HG03196 (cell line): ENCODE measurements at regions not wholly inside any gene's neighbourhood (a gene's known extent, or its start where the extent isn't known, plus 50 kb on each side); places are given as distances from the start of the nearest gene placed in this dataset.
"Not testable (repeated sequence)": the region's sequence is repeated elsewhere in the genome, so short reads cannot be mapped to it uniquely, and the experiment has no call there.

Experiments
- ATAC-seq: cut with Tn5 transposase; IDR thresholded peaks from one replicate; pipeline ENCODE4 v1.9.1; 2021; ENCODE audit not compliant: unreplicated experiment

DNA sequence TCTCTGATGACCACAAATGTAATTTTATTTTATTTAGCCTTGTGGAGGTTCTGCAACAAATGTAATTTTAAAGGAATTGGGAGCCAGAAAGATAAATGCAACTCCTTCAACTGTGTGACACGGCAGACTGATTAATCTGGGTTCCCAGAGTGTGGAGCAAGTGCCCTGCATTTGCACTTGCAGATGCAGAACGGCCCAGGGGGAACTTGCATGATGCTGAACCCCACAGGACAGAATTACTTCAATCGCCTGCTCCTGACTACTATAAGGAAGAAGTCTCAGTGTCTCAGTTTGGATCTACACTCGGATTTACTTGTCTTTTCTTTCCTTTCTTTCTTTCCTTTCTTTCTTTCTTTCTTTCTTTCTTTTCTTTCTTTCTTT lies 107.2 kb upstream of the ACBD5 start:
- ATAC-seq, result not testable (repeated sequence)

DNA sequence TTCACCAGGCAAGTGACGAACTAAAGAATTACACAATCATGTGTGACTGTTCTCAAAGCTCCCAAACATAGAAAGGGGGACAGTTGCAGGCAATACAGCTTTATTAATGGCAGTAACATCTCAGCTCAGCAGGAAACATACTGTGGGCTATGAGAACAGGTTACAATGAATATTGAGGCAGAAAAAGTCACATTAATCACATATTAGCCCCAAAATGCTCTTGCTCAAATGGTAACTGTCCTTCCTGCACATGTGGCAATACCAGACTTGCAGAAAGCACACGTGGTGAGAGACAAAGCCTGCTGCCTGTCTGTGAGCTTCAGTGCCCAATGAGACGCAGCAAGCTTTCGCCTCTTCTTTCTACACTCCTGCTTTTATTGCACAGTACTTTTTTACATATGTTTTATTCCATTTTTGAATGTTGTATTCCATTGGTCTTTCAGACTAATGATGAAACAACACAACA lies 104.9 kb upstream of the ACBD5 start:
- peak; percentile 38 for ATAC-seq

DNA sequence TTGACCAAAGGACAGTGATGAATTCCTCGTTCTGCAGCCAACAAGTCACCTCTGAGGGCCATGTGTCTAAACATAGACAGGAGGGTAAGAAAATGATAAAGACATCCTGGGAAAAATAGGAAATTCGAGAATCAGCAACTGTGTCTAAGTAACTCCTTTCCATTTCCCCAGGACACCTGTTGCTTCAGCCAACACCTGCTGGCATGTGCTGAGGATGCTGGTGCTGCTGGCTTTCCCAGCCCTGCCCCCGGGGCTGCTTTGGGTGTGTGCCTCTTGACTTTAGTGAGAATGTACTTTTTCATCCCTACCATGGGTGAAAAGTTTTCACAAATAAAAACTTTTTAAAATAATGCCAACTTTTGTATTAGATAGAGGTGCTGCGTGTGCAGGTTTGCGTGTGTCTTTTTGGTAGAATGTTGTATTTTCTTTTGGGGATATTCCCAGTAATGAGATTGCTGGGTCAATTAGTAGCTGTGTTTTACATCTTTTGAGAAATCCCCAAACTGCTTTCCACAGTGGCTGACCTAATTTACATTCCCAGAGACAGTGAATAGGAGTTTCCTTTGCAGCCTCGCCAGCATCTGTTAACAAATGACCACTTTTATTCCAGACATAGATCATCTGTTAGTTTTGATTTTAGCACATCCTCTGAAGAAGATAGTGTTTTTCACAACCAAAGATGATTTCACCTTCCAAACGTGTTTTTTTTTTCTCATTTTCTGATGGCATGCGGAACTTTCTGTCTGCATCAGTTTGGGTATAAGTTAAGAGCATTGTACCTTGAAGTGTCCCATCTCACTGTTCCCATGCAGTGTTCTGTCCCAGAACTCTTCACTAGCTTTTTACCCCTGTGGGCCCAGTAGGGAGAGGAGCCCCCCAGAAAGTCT lies 104.2 kb upstream of the ACBD5 start:
- ATAC-seq, result peak; percentile 64

DNA sequence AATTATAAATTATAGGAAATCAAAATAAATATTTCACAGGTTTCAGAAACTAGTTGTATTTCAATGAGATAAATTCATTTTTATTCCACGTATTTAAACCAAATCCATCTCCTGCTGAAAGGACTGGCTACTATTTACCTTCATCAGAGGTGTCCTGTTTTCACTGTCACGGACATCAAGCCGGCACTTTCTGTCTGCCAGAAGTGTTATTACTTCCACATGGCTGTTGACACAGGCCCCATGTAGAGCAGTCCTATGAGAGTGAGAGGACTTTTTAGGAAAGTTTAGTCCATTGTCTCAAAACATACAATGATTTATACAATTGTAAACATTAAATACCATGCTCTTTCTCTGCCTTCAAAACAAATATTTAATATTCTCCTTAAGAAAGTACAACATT lies 100.4 kb upstream of the ACBD5 start:
- no peak for ATAC-seq

DNA sequence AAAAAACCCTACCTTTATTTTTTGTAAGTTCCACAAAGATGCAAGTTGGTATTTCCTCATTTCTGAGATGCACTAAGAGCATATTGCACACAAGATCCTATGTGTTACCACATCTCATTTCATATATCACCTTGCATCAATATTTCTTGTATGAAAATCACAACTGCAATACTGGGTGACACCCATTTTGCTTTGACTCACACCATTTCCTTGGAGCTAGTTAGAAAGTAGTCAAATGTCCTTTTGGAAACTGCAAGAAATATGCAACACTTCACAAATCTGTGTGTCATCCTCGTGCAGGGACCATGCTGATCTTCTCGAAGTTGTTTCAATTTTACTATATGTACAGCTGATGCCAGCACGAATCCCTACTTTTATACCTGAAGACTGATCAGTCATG lies 94.6 kb upstream of the ACBD5 start:
- not testable (repeated sequence) for ATAC-seq

DNA sequence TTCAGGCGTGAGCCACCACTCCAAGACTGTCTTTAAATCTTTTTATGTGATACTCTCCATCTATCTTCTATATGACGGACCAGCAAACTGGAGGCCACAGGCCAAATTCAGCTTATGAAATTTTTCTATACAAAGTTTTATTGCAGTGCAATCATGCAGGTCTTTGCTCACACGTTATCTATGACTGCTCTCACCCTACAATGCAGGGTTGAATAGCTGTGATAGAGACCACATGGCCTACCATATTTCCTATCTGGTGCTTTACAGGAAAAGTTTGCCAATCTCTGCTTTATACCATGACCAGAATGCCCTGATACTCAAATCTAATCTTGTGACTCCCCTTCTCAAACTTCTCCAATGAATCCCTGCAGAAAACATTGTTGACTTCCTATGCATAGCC lies 89.5 kb upstream of the ACBD5 start:
- ATAC-seq, result no peak

DNA sequence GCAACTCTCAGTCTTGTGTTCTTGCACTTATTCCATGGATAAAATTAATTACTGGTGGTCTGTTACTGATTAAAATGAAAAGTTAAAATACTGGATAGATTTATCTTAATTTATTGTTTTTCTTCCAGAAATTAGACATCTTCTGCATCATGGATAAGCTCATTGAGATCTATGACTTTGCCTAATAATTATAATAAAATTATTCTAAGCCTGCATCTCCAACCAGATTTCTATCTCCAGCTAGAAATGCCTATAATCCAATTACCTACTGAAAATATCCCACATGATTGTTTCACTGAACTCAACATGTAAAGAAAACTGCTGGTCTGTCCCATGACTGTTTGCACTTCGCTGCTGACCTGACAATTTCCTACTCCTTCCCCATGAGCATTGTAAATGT lies 88.3 kb upstream of the ACBD5 start:
- no peak for ATAC-seq

DNA sequence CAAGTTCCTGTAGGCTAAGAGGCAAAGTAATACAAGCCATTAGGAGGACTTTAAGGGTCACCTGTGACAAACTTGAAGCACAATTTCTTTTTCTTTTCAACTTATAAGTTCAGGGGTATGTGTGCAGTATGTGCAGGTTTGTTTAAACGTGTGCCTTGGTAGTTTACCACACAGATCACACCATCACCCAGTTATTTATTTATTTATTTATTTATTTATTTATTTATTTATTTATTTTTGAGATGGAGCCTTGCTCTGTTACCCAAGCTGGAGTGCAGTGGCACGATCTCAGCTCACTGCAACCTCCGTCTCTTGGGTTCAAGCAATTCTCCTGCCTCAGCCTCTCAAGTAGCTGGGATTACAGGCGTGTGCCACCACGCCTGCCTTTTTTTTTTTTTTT lies 86.2 kb upstream of the ACBD5 start:
- ATAC-seq, result not testable (repeated sequence)

DNA sequence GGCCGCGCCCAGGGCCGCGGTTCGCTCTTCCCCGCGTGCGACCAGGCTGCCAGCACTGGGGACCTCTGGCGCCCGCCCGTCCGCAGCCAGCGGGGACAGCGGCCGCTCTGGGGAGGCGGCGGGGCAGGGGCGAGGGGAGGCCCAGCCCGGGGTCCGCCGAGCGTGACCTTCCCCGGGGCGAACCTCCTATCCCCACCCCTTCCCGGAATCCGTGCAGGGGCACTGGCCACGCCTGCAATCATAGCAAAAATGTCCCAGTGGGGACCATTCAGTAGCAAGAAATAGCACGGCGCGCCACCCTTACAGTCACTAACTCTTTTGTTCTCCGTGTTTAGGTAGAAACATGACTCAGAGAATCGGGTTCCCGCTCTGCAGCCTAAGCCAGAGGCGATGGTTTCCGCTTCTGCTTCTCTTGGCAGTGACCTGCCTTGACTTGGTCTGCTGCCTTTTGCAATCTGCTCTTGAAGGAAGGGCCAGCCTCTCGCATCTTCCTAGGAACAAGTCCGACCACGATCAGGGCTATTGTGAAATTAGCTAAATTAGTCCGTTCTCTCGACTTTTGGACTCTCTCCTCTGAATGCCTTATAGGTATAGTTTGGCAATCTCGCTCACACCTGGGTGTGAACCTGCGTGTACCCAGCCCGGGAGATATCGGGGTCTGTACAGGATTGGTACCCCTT lies 79.3 kb upstream of the ACBD5 start:
- no peak for ATAC-seq

DNA sequence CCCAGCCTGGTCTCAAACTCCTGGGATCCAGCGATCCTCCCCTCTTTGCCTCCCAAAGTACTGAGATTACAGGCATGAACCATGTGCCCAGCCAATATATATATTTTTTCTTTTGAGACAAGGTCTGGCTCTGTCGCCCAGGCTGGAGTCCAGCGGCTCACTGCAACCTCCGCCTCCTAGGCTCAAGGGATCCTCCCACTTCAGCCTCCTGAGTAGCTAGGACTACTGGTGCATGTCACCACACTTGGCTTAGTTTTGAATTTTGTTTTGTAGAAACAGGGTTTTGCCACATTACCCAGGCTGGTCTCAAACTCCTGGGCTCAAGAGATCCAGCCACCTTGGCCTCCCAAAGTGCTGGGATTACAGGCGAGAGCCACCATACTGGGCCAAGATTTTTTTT lies 78.5 kb upstream of the ACBD5 start:
- not testable (repeated sequence) for ATAC-seq

DNA sequence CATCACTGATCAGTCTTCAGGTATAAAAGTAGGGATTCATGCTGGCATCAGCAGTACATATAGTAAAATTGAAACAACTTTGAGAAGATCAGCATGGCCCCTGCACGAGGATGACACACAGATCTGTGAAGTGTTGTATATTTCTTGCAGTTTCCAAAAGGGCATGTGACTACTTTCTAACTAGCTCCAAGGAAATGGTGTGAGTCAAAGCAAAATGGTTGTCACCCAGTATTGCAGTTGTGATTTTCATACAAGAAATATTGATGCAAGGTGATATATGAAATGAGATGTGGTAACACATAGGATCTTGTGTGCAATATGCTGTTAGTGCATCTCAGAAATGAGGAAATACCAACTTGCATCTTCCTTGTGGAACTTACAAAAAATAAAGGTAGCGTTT lies 74.5 kb upstream of the ACBD5 start:
- ATAC-seq, result not testable (repeated sequence)

DNA sequence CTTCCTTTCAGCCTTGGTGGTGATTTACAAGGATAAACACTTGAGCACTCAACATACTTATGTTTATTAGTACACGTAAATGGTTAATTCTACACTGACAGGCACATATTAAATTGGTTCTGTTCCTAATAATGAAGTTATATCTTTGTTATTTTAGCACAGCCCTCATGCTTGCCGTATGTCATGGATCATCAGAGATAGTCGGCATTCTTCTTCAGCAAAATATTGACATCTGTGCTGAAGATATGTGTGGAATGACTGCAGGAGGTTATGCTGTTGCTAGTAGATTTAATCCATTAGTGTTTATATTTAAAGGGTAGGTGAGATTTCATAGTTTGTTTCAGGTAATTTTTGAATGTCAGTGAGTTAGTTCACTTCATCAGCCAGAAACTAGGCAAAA lies 73.0 kb upstream of the ACBD5 start:
- ATAC-seq, result not testable (repeated sequence)

DNA sequence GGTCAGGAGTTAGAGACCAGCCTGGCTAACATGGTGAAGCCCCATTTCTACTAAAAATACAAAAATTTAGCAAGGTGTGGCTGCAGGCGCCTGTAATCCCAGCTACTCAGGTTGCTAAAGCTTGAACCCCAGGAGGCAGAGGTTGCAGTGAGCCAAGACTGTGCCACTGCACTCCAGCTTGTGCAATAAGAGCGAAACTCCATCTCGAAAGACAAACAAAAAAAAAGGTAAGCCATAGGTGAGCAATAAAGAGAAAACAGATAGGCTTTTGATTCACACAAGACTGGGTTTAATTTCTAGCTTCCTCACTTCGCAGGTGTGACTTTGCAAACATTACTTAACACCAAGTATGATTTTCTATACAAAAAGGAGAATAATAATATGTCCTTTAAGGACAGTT lies 72.3 kb upstream of the ACBD5 start:
- no peak for ATAC-seq

DNA sequence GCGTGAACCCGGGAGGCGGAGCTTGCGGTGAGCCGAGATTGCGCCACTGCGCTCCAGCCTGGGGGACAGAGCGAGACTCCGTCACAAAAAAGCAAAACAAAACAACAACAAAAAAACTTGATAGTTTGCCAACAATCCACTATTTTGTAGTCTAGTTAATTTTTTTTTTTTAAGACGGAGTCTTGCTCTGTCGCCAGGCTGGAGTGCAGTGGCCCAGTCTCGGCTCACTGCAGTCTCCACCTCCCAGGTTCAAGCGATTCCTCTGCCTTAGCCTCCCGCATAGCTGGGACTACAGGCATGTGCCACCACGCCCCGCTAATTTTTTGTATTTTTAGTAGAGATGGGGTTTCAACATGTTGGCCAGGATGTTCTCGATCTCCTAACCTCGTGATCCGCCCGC lies 71.2 kb upstream of the ACBD5 start:
- not testable (repeated sequence) for ATAC-seq

DNA sequence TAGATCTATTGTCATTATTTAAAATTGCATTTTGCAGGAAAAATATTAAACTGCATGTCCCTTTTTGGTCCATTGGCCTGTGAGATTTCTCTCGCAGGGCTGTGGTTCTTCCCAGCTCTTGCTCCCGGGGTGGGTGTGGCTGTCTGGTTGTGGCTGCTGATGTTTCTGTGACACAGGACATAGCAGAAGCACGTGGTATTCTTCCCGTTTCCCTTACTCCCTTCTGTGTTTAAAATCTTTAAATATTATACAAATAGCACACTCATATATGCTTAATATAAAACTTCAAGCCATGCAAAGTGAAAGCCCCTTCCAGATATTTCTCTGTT lies 57.9 kb upstream of the ACBD5 start:
- not testable (repeated sequence) for ATAC-seq

DNA sequence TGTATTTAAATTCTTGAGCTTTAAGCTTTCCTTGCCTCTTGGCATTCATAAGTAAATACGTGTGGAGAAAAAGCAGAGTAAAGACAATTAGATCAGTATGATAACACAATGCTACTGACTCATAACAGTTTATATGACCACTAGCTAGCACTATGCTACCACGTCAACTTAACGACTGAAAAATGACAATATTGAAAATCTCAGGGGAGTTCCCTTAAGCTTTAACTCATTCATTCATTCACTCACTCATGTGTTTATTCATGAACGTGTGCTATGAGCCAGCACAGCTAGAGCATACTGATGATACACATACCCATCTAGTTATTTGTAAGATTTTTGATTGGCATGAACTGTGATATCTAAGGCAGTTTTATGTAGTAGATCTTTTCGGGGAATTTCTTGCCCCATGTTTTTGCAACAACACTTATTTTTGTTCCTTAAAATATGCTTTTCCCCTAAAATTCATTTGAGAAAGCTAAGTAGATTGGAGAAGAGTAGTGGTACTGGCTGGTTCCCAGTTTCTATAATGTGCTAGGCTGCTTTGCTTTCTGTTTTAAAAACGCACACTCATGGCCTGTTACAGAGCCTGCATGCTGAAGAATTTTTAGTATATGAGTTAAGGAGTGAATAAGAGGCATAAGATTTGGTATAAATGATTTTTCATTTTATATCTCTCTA lies 57.4 kb upstream of the ACBD5 start:
- ATAC-seq, result no peak

DNA sequence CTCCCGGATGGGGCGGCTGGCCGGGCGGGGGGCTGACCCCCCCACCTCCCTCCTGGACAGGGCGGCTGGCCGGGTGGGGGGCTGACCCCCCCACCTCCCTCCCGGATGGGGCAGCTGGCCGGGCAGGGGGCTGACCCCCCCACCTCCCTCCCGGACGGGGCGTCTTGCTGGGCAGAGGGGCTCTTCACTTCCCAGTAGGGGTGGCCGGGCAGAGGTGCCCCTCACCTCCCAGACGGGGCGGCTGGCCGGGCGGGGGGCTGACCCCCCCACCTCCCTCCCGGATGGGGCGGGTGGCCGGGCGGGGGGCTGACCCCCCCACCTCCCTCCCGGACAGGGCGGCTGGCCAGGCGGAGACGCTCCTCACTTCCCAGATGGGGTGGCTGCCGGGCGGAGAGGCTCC lies 55.7 kb upstream of the ACBD5 start:
- ATAC-seq, result not testable (repeated sequence)

DNA sequence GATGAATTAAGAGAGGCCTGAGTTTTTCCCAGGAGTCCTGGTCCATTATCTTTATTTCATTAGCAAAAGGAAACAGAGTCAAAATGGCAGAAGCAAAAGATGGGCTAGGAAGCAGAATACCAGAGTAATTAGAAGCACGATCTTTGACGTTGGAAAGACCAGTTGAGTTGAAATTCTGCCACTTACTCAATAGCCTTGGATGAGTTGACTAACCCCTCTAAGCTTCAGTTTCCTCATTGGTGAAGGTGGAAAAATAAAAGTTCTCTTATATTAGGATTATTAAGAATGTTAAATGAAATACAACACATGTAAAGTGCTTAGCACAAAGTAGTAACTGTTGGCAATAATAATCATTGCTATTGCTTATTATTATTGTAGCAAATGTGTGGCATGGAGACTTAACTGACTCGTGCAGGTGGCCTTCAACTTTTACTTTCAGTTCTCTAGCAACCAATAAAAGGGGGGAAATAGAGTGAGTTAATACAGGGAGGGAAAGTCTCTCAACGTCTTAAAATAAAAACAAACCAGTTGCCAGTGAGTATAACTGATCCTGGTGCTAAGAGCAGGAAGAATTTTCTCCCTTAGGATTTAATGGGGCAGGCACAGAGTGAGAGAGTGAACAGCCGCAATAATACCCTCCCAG lies 50.8 kb upstream of the ACBD5 start:
- ATAC-seq, result not testable (repeated sequence)
